ENCODE measurements at regions not wholly inside any gene's neighbourhood (a gene's known extent, or its start where the extent isn't known, plus 50 kb on each side); places are given as distances from the start of the nearest gene placed in this dataset.

- no peak for DNase-seq
- in situ Hi-C loops (cut with MboI; ENCODE audit: low pct_unique_long_range_greater_than_20kb, low sequenced_read_pairs): no loop called here
Measured at GRCh38 chr3:13134166-13134878, 61.1 kb upstream of the IQSEC1 start.

- in situ Hi-C loops (cut with MboI; ENCODE audit: low pct_unique_long_range_greater_than_20kb, low sequenced_read_pairs): no loop called here
- DNase-seq: no peak
Measured at GRCh38 chr3:13133471-13133981, 60.3 kb upstream of the IQSEC1 start.

- in situ Hi-C loops (cut with MboI; ENCODE audit: low pct_unique_long_range_greater_than_20kb, low sequenced_read_pairs): no loop called here
- DNase-seq: no peak
Measured at GRCh38 chr3:13132731-13133410, 59.6 kb upstream of the IQSEC1 start.

- DNase-seq: no peak
- in situ Hi-C loops (cut with MboI; ENCODE audit: low pct_unique_long_range_greater_than_20kb, low sequenced_read_pairs): no loop called here
Measured at GRCh38 chr3:13132281-13132680, 59.1 kb upstream of the IQSEC1 start.

- DNase-seq: no peak
- in situ Hi-C loops (cut with MboI; ENCODE audit: low pct_unique_long_range_greater_than_20kb, low sequenced_read_pairs): no loop called here
Measured at GRCh38 chr3:13130464-13131193, 57.4 kb upstream of the IQSEC1 start.

- DNase-seq: no peak
- in situ Hi-C loops (cut with MboI; ENCODE audit: low pct_unique_long_range_greater_than_20kb, low sequenced_read_pairs): no loop called here
Measured at GRCh38 chr3:13125092-13126015, 52.1 kb upstream of the IQSEC1 start.

- in situ Hi-C loops (cut with MboI; ENCODE audit: low pct_unique_long_range_greater_than_20kb, low sequenced_read_pairs): no loop called here
- no peak for DNase-seq
Measured at GRCh38 chr3:13124631-13125030, 51.4 kb upstream of the IQSEC1 start.

- in situ Hi-C loops (cut with MboI; ENCODE audit: low pct_unique_long_range_greater_than_20kb, low sequenced_read_pairs): no loop called here
Measured at GRCh38 chr3:13123765-13124164, 50.5 kb upstream of the IQSEC1 start.

GRCh38 chr3:13123013-13123654, 49.9 kb upstream of the IQSEC1 start:
- in situ Hi-C loops (cut with MboI; ENCODE audit: low pct_unique_long_range_greater_than_20kb, low sequenced_read_pairs): no loop called here

More at GRCh38 chr3:13123765-13124164, 50.5 kb upstream of the IQSEC1 start:
- no peak for DNase-seq

More at GRCh38 chr3:13123013-13123654, 49.9 kb upstream of the IQSEC1 start:
- DNase-seq: no peak

All from KBM-7 (cell line).